ENCODE measurements at regions not wholly inside any gene's neighbourhood (a gene's known extent, or its start where the extent isn't known, plus 50 kb on each side); places are given as distances from the start of the nearest gene placed in this dataset.

GRCh38 chr13:80783926-80784565, 443.1 kb upstream of the SPRY2 start:
- Histone ChIP-seq H3K36me3 (replicated peaks in 1 of 2) (no peaks in the 10 kb centered on the region), H3K9me3 (replicated peaks in 1 of 3) (no peaks in the 10 kb centered on the region), H3K27ac (peak overlapping the region in 1 of 5 donors; percentile 18), H3K4me1 (replicated peaks in 1 of 2) (no peaks in the 10 kb centered on the region), H3K27me3 (no peaks in the 10 kb centered on the region), H3K4me3 (no peak overlapping the region)
- 77 to 84% (median 81%) methylated on average over 3 of the region's 3 CpGs for WGBS, 4 donors
- TF ChIP-seq POLR2A (IDR thresholded peaks at IDR 0.05) (no peak), CTCF (IDR thresholded peaks at IDR 0.05) (no peak)
- DNase-seq, result no peak
- intact Hi-C loops (cut with DNase I), result no loop called here

GRCh38 chr13:80782441-80782840, 441.5 kb upstream of the SPRY2 start:
- TF ChIP-seq POLR2A (IDR thresholded peaks at IDR 0.05), result no peak
- no peak for TF ChIP-seq CTCF (IDR thresholded peaks at IDR 0.05)
- intact Hi-C loops (cut with DNase I), result no loop called here
- WGBS, 4 donors, result 51 to 84% (median 67%) methylated on average over 1 of the region's 1 CpG
- Histone ChIP-seq H3K4me3 (no peak overlapping the region), H3K27ac (no peak overlapping the region), H3K9me3 (replicated peaks in 1 of 3) (no peaks in the 10 kb centered on the region), H3K4me1 (replicated peaks in 1 of 2) (no peaks in the 10 kb centered on the region), H3K36me3 (replicated peaks in 1 of 2) (no peaks in the 10 kb centered on the region), H3K27me3 (no peaks in the 10 kb centered on the region)
- DNase-seq, result no peak

GRCh38 chr13:80778297-80778696, 437.4 kb upstream of the SPRY2 start:
- Histone ChIP-seq H3K27me3 (no peaks in the 10 kb centered on the region), H3K9me3 (replicated peaks in 1 of 3) (no peaks in the 10 kb centered on the region), H3K36me3 (replicated peaks in 1 of 2) (no peaks in the 10 kb centered on the region), H3K4me1 (replicated peaks in 1 of 2) (no peaks in the 10 kb centered on the region), H3K4me3 (no peak overlapping the region), H3K27ac (no peak overlapping the region)
- 76 to 87% (median 82%) methylated on average over 1 of the region's 1 CpG for WGBS, 4 donors
- intact Hi-C loops (cut with DNase I), result no loop called here
- TF ChIP-seq POLR2A (IDR thresholded peaks at IDR 0.05), result no peak
- no peak for TF ChIP-seq CTCF (IDR thresholded peaks at IDR 0.05)
- no peak for DNase-seq

GRCh38 chr13:80757694-80758093, 416.8 kb upstream of the SPRY2 start:
- intact Hi-C loops (cut with DNase I), result no loop called here
- Histone ChIP-seq H3K27ac (no peak overlapping the region), H3K9me3 (replicated peaks in 1 of 3) (no peaks in the 10 kb centered on the region), H3K27me3 (no peaks in the 10 kb centered on the region), H3K4me1 (replicated peaks in 1 of 2) (no peaks in the 10 kb centered on the region), H3K4me3 (no peak overlapping the region), H3K36me3 (replicated peaks in 1 of 2) (no peaks in the 10 kb centered on the region)
- DNase-seq, result no peak
- TF ChIP-seq CTCF (IDR thresholded peaks at IDR 0.05), result no peak
- TF ChIP-seq POLR2A (IDR thresholded peaks at IDR 0.05), result no peak
